Fibroblast of lung (primary cell): ENCODE measurements at regions not wholly inside any gene's neighbourhood (a gene's known extent, or its start where the extent isn't known, plus 50 kb on each side); places are given as distances from the start of the nearest gene placed in this dataset.

Experiments used
- DNase-seq, 2 donors: peaks; one replicate each; pipeline versions ENCODE4 v3.0.0 to v3.0.0-alpha.2; 2010; ENCODE audit warnings: low read depth in 2 of 2
- H2AFZ ChIP-seq: 2 replicates; pipeline ENCODE4 v1.5.1; 2012; ENCODE audit warnings: low read length, control low read depth, inconsistent platforms
- H3K27ac ChIP-seq: 2 replicates; pipeline ENCODE4 v1.5.1; 2011; ENCODE audit warnings: low read length, control low read depth; ENCODE audit not compliant: insufficient read depth
- H3K27me3 ChIP-seq: 2 replicates; pipeline ENCODE4 v1.5.1; 2011; ENCODE audit warnings: mild to moderate bottlenecking, low read length; ENCODE audit not compliant: control insufficient read depth, insufficient read depth
- H3K36me3 ChIP-seq: 2 replicates; pipeline ENCODE4 v1.5.1; 2011; ENCODE audit warnings: low read length; ENCODE audit not compliant: control insufficient read depth, insufficient read depth
- H3K4me1 ChIP-seq: 2 replicates; pipeline ENCODE4 v1.5.1; 2011; ENCODE audit warnings: low read length; ENCODE audit not compliant: control insufficient read depth, insufficient read depth; ENCODE audit errors: extremely low read depth
- H3K4me2 ChIP-seq: 2 replicates; pipeline ENCODE4 v1.5.1; 2011; ENCODE audit warnings: low read length, control low read depth; ENCODE audit not compliant: insufficient read depth; ENCODE audit errors: extremely low read depth
- H3K4me3 ChIP-seq, 4 experiments: fragments of 200-600 bp in 1 of 4; sonication (generic) in 1 of 4; replicated peaks in 1 of 4; 2 replicates each; pipeline ENCODE4 v1.5.1; 2011 to 2016; ENCODE audit warnings: low read length in 4 of 4, low read depth in 3 of 4, mild to moderate bottlenecking in 3 of 4, control low read depth in 2 of 4, inconsistent platforms in 1 of 4, mixed read lengths in 1 of 4; ENCODE audit not compliant: insufficient read depth in 1 of 4; ENCODE audit errors: control extremely low read depth in 1 of 4
- H3K79me2 ChIP-seq: 2 replicates; pipeline ENCODE4 v1.5.1; 2012; ENCODE audit warnings: mild to moderate bottlenecking, low read length, inconsistent platforms; ENCODE audit not compliant: control insufficient read depth, insufficient read depth
- H3K9ac ChIP-seq: 2 replicates; pipeline ENCODE4 v1.5.1; 2011; ENCODE audit warnings: mild to moderate bottlenecking, low read length, control low read depth; ENCODE audit not compliant: insufficient read depth
- H3K9me3 ChIP-seq: 2 replicates; pipeline ENCODE4 v1.5.1; 2012; ENCODE audit warnings: low read depth, low read length; ENCODE audit not compliant: control insufficient read depth, insufficient read depth
- H4K20me1 ChIP-seq: 2 replicates; pipeline ENCODE4 v1.5.1; 2011; ENCODE audit warnings: low read length; ENCODE audit not compliant: control insufficient read depth, insufficient read depth; ENCODE audit errors: extremely low read depth
- CTCF ChIP-seq, 2 donors: IDR thresholded peaks in 1 of 2; conservative IDR thresholded peaks in 1 of 2; 1 replicate in 1 of 2; 2 replicates in 1 of 2; pipeline ENCODE4 v1.5.1; 2011 to 2012; ENCODE audit warnings: low read length in 2 of 2, control low read depth in 1 of 2, inconsistent platforms in 1 of 2, low read depth in 1 of 2, mild to moderate bottlenecking in 1 of 2
- EZH2 ChIP-seq: IDR thresholded peaks from 2 replicates; pipeline ENCODE4 v1.5.1; 2012; ENCODE audit warnings: low read length, control low read depth, mild to moderate bottlenecking; ENCODE audit errors: missing control alignments

- no peak for DNase-seq
- no peaks in the 10 kb centered on the region for H3K27me3 ChIP-seq
- TF ChIP-seq CTCF (conservative IDR thresholded peaks at IDR 0.05 in 1 of 2, IDR thresholded peaks at IDR 0.05 in 1 of 2; ENCODE audit: low read depth in 1 of 2, low read length in 2 of 2) = no peak
- TF ChIP-seq EZH2 = no peak
Observed at GRCh38 chr12:73221836-73222235, 949.7 kb downstream of the TRHDE start.

GRCh38 chr12:73225371-73225937 is 953.3 kb downstream of the TRHDE start:
- no peak overlapping the region for H2AFZ ChIP-seq
- H3K79me2 ChIP-seq = no peaks in the 10 kb centered on the region
- no peak for DNase-seq
- H3K27ac ChIP-seq = no peak overlapping the region
- no peak overlapping the region for H3K4me3 ChIP-seq
- no peaks in the 10 kb centered on the region for H4K20me1 ChIP-seq
- no peak overlapping the region for H3K4me2 ChIP-seq
- no peaks in the 10 kb centered on the region for H3K9me3 ChIP-seq
- H3K9ac ChIP-seq = no peak overlapping the region
- no peak for TF ChIP-seq EZH2
- TF ChIP-seq CTCF (conservative IDR thresholded peaks at IDR 0.05 in 1 of 2, IDR thresholded peaks at IDR 0.05 in 1 of 2; ENCODE audit: low read depth in 1 of 2, low read length in 2 of 2) = no peak
- H3K4me1 ChIP-seq = no peaks in the 10 kb centered on the region
- H3K27me3 ChIP-seq = no peaks in the 10 kb centered on the region
- H3K36me3 ChIP-seq = no peaks in the 10 kb centered on the region

More at GRCh38 chr12:73221836-73222235, 949.7 kb downstream of the TRHDE start:
- no peak overlapping the region for H2AFZ ChIP-seq
- no peaks in the 10 kb centered on the region for H3K36me3 ChIP-seq
- no peak overlapping the region for H3K4me3 ChIP-seq
- no peak overlapping the region for H3K4me2 ChIP-seq
- H3K9me3 ChIP-seq = no peaks in the 10 kb centered on the region
- no peaks in the 10 kb centered on the region for H3K79me2 ChIP-seq
- H3K9ac ChIP-seq = no peak overlapping the region
- H4K20me1 ChIP-seq = no peaks in the 10 kb centered on the region
- no peak overlapping the region for H3K27ac ChIP-seq
- no peaks in the 10 kb centered on the region for H3K4me1 ChIP-seq

- Histone ChIP-seq H4K20me1 (no peaks in the 10 kb centered on the region), H3K9me3 (no peaks in the 10 kb centered on the region), H3K4me3 (no peak overlapping the region), H3K79me2 (no peaks in the 10 kb centered on the region), H3K4me1 (no peaks in the 10 kb centered on the region), H2AFZ (no peak overlapping the region), H3K36me3 (no peaks in the 10 kb centered on the region), H3K27ac (no peak overlapping the region), H3K27me3 (no peaks in the 10 kb centered on the region), H3K4me2 (no peak overlapping the region), H3K9ac (no peak overlapping the region)
- TF ChIP-seq EZH2 = no peak
- TF ChIP-seq CTCF (conservative IDR thresholded peaks at IDR 0.05 in 1 of 2, IDR thresholded peaks at IDR 0.05 in 1 of 2; ENCODE audit: low read depth in 1 of 2, low read length in 2 of 2) = no peak
- no peak for DNase-seq
Observed at GRCh38 chr12:73225941-73226340, 953.8 kb downstream of the TRHDE start.
